HepG2 (cell line): ENCODE measurements at regions not wholly inside any gene's neighbourhood (a gene's known extent, or its start where the extent isn't known, plus 50 kb on each side); places are given as distances from the start of the nearest gene placed in this dataset.

ENCODE experiments used
- ATAC-seq: fragments of 200-7000 bp; cut with Tn5 transposase; 3 replicates; pipeline ENCODE4 v1.9.1; 2020; ENCODE audit warnings: mild to moderate bottlenecking, moderate library complexity
- BruUV-seq: library from RNA; stranded (reverse); fragments of 400-500 nt; replicated peaks from 2 replicates; lab custom pipeline; 2021; lab: Mats Ljungman, UMichigan
- CTCF ChIA-PET: fragments of 300-600 bp; formaldehyde crosslinking; extraction: SDS; loops from one replicate; lab custom pipeline; 2021; ENCODE audit warnings: low total read pairs, inconsistent platforms, low intra/inter-chr PET ratio; lab: Yijun Ruan, JAX
- POLR2A ChIA-PET: fragments of 350-600 bp; sonication (Branson Sonifier 250); formaldehyde crosslinking; loops from one replicate; lab custom pipeline; 2020; ENCODE audit warnings: antibody characterized with exemption, inconsistent platforms; lab: Yijun Ruan, JAX
- DNase-seq: peaks from one replicate; pipeline ENCODE4 v3.0.0-alpha.2; 2015; ENCODE audit warnings: low spot score
- FAIRE-seq: peaks from 3 replicates; lab custom pipeline; 2011; peaks lifted over from hg19 to GRCh38; lab: Jason Lieb, UNC
- H2AFZ ChIP-seq: one replicate; pipeline ENCODE4 v1.6.1; 2011; ENCODE audit warnings: low read length, inconsistent platforms
- H3K27ac ChIP-seq: fragments of 300-600 bp; 3 replicates; pipeline ENCODE4 v1.8.0; 2011; ENCODE audit warnings: mixed run types, mild to moderate bottlenecking, mixed read lengths, low read length, inconsistent platforms; ENCODE audit not compliant: insufficient read depth; ENCODE audit errors: extremely low read length
- H3K27me3 ChIP-seq, 2 experiments: fragments of 200-600 bp in 1 of 2; 2 replicates in 1 of 2; 3 replicates in 1 of 2; pipeline versions ENCODE4 v1.6.0 to v1.8.0; 2011; ENCODE audit warnings: low read length in 2 of 2, mild to moderate bottlenecking in 2 of 2, moderate library complexity in 2 of 2, inconsistent platforms in 1 of 2; ENCODE audit not compliant: insufficient read depth in 2 of 2, control insufficient read depth in 1 of 2
- H3K36me3 ChIP-seq, 2 experiments: fragments of 200-600 bp in 1 of 2; replicated peaks in 1 of 2; 2 replicates in 1 of 2; 3 replicates in 1 of 2; pipeline versions ENCODE4 v1.5.1 to v1.8.0; 2011; ENCODE audit warnings: low read length in 2 of 2, inconsistent platforms in 1 of 2; ENCODE audit not compliant: insufficient read depth in 2 of 2, control insufficient read depth in 1 of 2
- H3K4me1 ChIP-seq: 2 replicates; pipeline ENCODE4 v1.5.1; 2012; ENCODE audit warnings: low read length, inconsistent platforms; ENCODE audit not compliant: insufficient read depth
- H3K4me2 ChIP-seq: 2 replicates; pipeline ENCODE4 v1.6.0; 2011; ENCODE audit warnings: low read depth, low read length, inconsistent platforms
- H3K4me3 ChIP-seq, 3 experiments: fragments of 200-600 bp in 1 of 3; sonication (generic), shearing (Covaris generic) in 1 of 3; replicated peaks in 1 of 3; 2 replicates each; pipeline ENCODE4 v1.5.1; 2011 to 2016; ENCODE audit warnings: low read length in 3 of 3, inconsistent platforms in 2 of 3, low read depth in 2 of 3, mild to moderate bottlenecking in 2 of 3, control low read depth in 1 of 3, mixed read lengths in 1 of 3; ENCODE audit not compliant: insufficient read depth in 1 of 3
- H3K79me2 ChIP-seq: one replicate; pipeline ENCODE4 v1.6.1; 2011; ENCODE audit warnings: low read length, inconsistent platforms; ENCODE audit not compliant: insufficient read depth
- H3K9ac ChIP-seq: 2 replicates; pipeline ENCODE4 v1.6.0; 2011; ENCODE audit warnings: mild to moderate bottlenecking, low read depth, low read length, inconsistent platforms; ENCODE audit not compliant: insufficient read depth
- H3K9me3 ChIP-seq: 2 replicates; pipeline ENCODE4 v1.5.1; 2012; ENCODE audit warnings: mild to moderate bottlenecking, low read length
- H4K20me1 ChIP-seq: 2 replicates; pipeline ENCODE4 v1.6.0; 2011; ENCODE audit warnings: inconsistent platforms, mild to moderate bottlenecking, low read length, moderate library complexity; ENCODE audit not compliant: insufficient read depth
- AGO2 ChIP-seq: fragments of 200-400 bp; formaldehyde crosslinking; optimal IDR thresholded peaks from 2 replicates; pipeline ENCODE3; 2017; ENCODE audit warnings: mild to moderate bottlenecking, low read depth, low read length, moderate library complexity
- ARNT ChIP-seq: fragments of 450-650 bp; IDR thresholded peaks from 2 replicates; pipeline ENCODE4 v1.6.1; 2017
- ATRX ChIP-seq: sonication (generic); formaldehyde crosslinking; IDR thresholded peaks from 2 replicates; pipeline ENCODE4 v1.4.0; 2020; ENCODE audit warnings: missing genetic modification reagents, borderline replicate concordance
- EZH2 ChIP-seq: conservative IDR thresholded peaks from 2 replicates; pipeline ENCODE4 v1.6.1; 2012; ENCODE audit warnings: mild to moderate bottlenecking, low read depth, low read length, moderate library complexity
- RBFOX2 ChIP-seq: fragments of 200-400 bp; formaldehyde crosslinking; IDR thresholded peaks from 2 replicates; pipeline ENCODE4 v1.6.1; 2017; ENCODE audit warnings: low read depth, mild to moderate bottlenecking, low read length
- RFX1 ChIP-seq: fragments of 450-650 bp; IDR thresholded peaks from 2 replicates; pipeline ENCODE4 v1.6.1; 2017
- SALL2 ChIP-seq: sonication (generic); formaldehyde crosslinking; IDR thresholded peaks from 2 replicates; pipeline ENCODE4 v1.8.1; 2023; ENCODE audit warnings: mild to moderate bottlenecking, missing genetic modification reagents, inconsistent platforms
- SPEN ChIP-seq: sonication (generic); formaldehyde crosslinking; IDR thresholded peaks from 2 replicates; pipeline ENCODE4 v1.5.1; 2020; ENCODE audit warnings: low read depth, mild to moderate bottlenecking, missing genetic modification reagents
- TAF1 ChIP-seq: sonication (generic); formaldehyde crosslinking; IDR thresholded peaks from 2 replicates; pipeline ENCODE4 v1.4.0; 2020; ENCODE audit warnings: missing genetic modification reagents
- TERF1 ChIP-seq: sonication (generic); formaldehyde crosslinking; IDR thresholded peaks from 2 replicates; pipeline ENCODE4 v1.8.0; 2022; ENCODE audit warnings: mild to moderate bottlenecking, missing genetic modification reagents, moderate library complexity
- ZHX2 ChIP-seq, 2 experiments: sonication (generic) in 1 of 2; formaldehyde crosslinking in 1 of 2; IDR thresholded peaks; 2 replicates each; pipeline versions ENCODE4 v1.6.1 to v1.9.0; 2014 to 2022; ENCODE audit warnings: antibody characterized with exemption in 1 of 2, borderline replicate concordance in 1 of 2, inconsistent platforms in 1 of 2, low read depth in 1 of 2, missing genetic modification reagents in 1 of 2
- ZNF329 ChIP-seq: sonication (generic); formaldehyde crosslinking; IDR thresholded peaks from 2 replicates; pipeline ENCODE4 v1.9.0; 2021; ENCODE audit warnings: low read depth, mild to moderate bottlenecking, missing genetic modification reagents
- ZNF468 ChIP-seq: sonication (generic); formaldehyde crosslinking; IDR thresholded peaks from 2 replicates; pipeline ENCODE4 v1.8.0; 2022; ENCODE audit warnings: mild to moderate bottlenecking, moderate library complexity, missing genetic modification reagents
- ZNF501 ChIP-seq: sonication (generic); formaldehyde crosslinking; IDR thresholded peaks from 2 replicates; pipeline ENCODE4 v1.5.1; 2020; ENCODE audit warnings: mild to moderate bottlenecking, moderate library complexity, missing genetic modification reagents
- ZNF567 ChIP-seq: sonication (generic); formaldehyde crosslinking; IDR thresholded peaks from 2 replicates; pipeline ENCODE4 v1.8.1; 2023; ENCODE audit warnings: mild to moderate bottlenecking, missing genetic modification reagents, borderline replicate concordance
- ZNF766 ChIP-seq: sonication (generic); formaldehyde crosslinking; IDR thresholded peaks from 2 replicates; pipeline ENCODE4 v1.5.0; 2020; ENCODE audit warnings: missing genetic modification reagents, borderline replicate concordance
- WGBS: methylation state at CpG from one replicate; pipeline ENCODE4 v1.1.6; 2017; ENCODE audit warnings: low lambda C conversion rate; 5-methylcytosine and 5-hydroxymethylcytosine counted together
- in situ Hi-C: cut with HindIII; loops from 2 replicates; pipeline ENCODE4 v1.10.0; 2017; ENCODE audit warnings: low pct_unique_long_range_greater_than_20kb; ENCODE audit not compliant: extremely low pct_ligation_motif_present
- intact Hi-C: fragments of 100-400 bp; cut with micrococcal nuclease; formaldehyde crosslinking; loops from one replicate; pipeline ENCODE4 v1.10.0; 2022; ENCODE audit not compliant: unreplicated experiment
- TF ChIP-seq, protein P1 (sequence below): IDR thresholded peaks from 2 replicates; pipeline ENCODE4 v1.6.1; 2018; ENCODE audit warnings: missing genetic modification reagents

GRCh38 chr6:149254253-149254652 is 63.3 kb upstream of the TAB2 start (continued):
- TF ChIP-seq ZNF567 (no peak), RFX1 (no peak)
- TF ChIP-seq, protein P1, sequence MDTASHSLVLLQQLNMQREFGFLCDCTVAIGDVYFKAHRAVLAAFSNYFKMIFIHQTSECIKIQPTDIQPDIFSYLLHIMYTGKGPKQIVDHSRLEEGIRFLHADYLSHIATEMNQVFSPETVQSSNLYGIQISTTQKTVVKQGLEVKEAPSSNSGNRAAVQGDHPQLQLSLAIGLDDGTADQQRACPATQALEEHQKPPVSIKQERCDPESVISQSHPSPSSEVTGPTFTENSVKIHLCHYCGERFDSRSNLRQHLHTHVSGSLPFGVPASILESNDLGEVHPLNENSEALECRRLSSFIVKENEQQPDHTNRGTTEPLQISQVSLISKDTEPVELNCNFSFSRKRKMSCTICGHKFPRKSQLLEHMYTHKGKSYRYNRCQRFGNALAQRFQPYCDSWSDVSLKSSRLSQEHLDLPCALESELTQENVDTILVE (CRISPR knock-in tag), result no peak

DNA sequence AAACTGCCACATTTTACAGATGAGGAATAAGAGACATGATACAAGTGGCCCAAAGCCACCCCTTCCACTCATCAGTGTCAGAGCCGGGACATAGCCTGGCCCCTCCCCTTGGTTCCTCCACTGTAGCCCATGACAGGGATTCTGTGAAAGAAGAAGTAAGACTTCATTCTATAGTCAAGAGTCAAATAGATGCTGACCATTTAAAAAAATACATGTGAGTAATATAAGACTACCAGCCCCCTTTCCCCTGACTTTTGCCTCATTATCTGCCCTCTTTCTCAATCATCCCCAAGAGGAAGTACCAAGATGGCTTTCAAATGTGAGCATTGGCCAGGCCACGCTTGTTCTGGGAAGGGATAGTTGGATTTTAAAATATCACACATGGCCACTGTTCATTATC is 57.8 kb upstream of the TAB2 start:
- no peak for ATAC-seq
- TF ChIP-seq RBFOX2 (no peak), EZH2 (no peak), ATRX (no peak), SALL2 (CRISPR knock-in tag) (no peak), AGO2 (no peak), ZNF766 (no peak), SPEN (CRISPR knock-in tag) (no peak), ZNF468 (CRISPR knock-in tag) (no peak), TAF1 (no peak), TERF1 (CRISPR knock-in tag) (no peak), ZHX2 (IDR thresholded peaks at IDR 0.05; ENCODE audit: low read depth) (no peak), ZHX2 (CRISPR knock-in tag; IDR thresholded peaks at IDR 0.05; ENCODE audit: borderline replicate concordance) (no peak), ZNF329 (CRISPR knock-in tag) (no peak), ZNF501 (CRISPR knock-in tag) (no peak), ARNT (no peak)
- H3K36me3 ChIP-seq, result no peaks in the 10 kb centered on the region
- H3K27me3 ChIP-seq, result peaks cover 0 to 31% of the 10 kb centered on the region in 2 experiments; a peak in 4 of 5 replicates
- no peaks in the 10 kb centered on the region for H3K4me1 ChIP-seq
- no peaks in the 10 kb centered on the region for H3K79me2 ChIP-seq
- no peak overlapping the region for H3K9ac ChIP-seq
- intact Hi-C loops, result no loop called here
- in situ Hi-C loops, result no loop called here
- no peak overlapping the region for H3K27ac ChIP-seq
- no peak overlapping the region for H3K4me2 ChIP-seq
- H3K4me3 ChIP-seq, result no peak overlapping the region
- no peak overlapping the region for H2AFZ ChIP-seq
- no peak for DNase-seq
- no peak for FAIRE-seq
- no TSS peak for BruUV-seq
- no peaks in the 10 kb centered on the region for H4K20me1 ChIP-seq
- 13% methylated on average over 2 of the region's 2 CpGs for WGBS
- ChIA-PET POLR2A (no interaction called here), CTCF (no interaction called here)
- H3K9me3 ChIP-seq, result no peaks in the 10 kb centered on the region
